Activated CD4-positive, alpha-beta T cell treated with anti-CD3 and anti-CD28 coated beads, Interleukin-2, Interleukin-4, amounts not matched to agents 100 ng/mL and 50 ng/mL, durations not matched to agents 16 hours and 8 hours (primary cell): ENCODE measurements at regions not wholly inside any gene's neighbourhood (a gene's known extent, or its start where the extent isn't known, plus 50 kb on each side); places are given as distances from the start of the nearest gene placed in this dataset.

Experiments used
- DNase-seq: peaks from one replicate; pipeline ENCODE4 v3.0.0-alpha.2; 2020; ENCODE audit warnings: low spot score

DNA sequence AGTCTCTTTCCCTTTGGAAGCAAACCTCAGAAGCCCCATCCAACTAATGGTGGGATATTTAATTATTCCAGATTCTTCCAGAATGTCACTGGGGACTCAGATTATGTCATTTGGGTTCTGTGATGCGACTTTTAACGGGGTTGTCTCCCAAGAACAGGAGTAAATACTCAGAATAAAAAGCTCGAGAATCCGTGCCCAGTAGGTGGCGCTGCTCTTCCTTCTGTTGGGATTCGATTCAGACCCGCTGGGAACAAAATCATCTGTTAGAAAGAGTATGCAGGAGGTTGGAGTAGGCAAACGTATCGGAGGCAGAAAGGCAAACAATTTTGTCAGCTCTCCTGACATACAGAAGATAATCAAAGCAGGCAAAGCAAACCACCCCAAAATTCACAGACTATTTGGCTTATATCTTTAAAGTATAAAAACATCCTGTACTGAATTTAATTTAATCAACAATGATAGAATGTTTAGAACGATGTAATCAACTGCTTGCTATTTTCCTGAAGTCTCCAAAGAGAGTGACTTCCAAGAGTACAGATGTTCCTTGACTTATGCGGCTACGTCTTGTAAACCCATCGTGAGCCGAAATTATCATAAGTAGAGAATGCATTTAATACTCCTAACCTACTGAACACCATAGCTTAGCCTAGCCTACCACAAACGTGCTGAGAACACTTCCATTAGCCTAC lies 169.8 kb upstream of the RAI14 start:
- DNase-seq = peak; percentile 71

- no peak for DNase-seq
These were observed 169.3 kb upstream of the RAI14 start for GRCh38 chr5:34486849-34487158.

GRCh38 chr5:34487159-34487879 lies 168.8 kb upstream of the RAI14 start:
- no peak for DNase-seq

DNA sequence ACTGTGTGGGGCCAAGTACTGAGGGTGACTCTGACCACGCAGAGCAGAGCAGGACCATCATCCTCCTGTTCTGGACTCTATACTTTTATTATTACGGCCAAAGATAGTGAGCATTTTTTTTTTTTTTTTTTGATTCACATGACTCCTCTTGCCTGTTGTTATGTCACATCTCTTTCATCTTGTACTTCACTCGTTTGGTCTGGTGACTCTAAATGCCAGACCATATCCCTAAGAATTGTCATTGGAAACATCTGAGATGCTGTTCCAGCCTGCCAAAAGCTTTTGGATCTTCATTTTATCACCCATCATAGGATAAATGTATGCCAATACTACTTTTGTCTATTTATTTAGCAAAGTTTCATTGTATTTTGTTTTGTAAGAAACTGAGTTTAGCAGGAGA lies 168.2 kb upstream of the RAI14 start:
- no peak for DNase-seq

- no peak for DNase-seq
These were observed 167.1 kb upstream of the RAI14 start for GRCh38 chr5:34488984-34489383.

- DNase-seq = no peak
These were observed 165.4 kb upstream of the RAI14 start for GRCh38 chr5:34490506-34491250.

- no peak for DNase-seq
These were observed 164.9 kb upstream of the RAI14 start for GRCh38 chr5:34491251-34491620.

DNA sequence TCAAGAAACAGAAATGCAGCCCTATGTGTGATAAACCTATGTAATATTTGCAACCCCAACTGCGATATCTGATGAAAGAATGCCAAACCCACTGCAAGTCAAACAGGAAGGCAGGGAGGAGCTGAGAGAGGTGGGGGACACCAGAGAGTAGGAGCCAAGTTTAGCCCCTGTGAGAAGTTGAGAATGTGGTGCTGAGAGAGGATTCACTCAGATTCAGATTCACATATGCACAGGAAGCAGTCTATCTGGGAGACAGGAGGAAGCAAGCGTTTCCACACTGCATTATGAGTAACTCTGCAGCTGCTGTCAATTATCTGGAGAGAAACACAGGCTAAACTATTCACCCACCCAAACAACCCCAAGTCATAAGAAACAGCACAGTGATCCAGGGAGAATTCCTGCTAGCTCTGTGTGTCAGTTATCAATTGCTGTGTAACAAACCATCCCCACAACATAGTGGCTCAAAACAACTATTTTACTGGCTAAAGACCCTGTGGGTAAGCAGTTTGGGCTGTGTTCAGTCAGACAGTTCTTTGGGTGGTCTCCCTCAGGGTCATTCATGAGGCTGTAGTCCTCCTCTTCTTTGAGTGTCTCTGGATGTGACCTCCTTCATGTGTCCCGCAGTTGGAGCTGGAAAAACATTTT lies 161.9 kb upstream of the RAI14 start:
- no peak for DNase-seq

GRCh38 chr5:34495178-34495577 lies 160.9 kb upstream of the RAI14 start:
- no peak for DNase-seq

DNA sequence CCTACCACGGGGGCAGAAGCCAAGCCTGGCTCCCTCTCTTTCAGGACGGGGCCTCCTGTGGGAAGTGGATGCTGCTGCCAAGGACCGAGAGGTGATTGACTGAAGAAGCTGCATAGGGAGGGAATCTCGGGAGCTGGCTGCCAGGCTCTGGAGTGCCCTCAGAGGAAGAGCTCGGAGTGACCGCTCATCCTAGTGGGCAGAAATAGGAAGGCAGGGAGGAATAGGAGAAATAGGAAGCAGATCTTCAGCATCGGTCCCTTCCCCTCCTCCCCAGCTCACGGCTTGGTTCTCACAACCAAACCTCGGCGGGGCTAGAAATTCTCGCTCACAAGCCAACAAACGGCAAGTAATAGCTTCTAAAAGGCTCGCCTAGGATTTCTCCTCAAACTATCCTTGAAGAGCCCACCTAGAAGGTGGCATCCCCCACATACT lies 159.9 kb upstream of the RAI14 start:
- DNase-seq = no peak

DNA sequence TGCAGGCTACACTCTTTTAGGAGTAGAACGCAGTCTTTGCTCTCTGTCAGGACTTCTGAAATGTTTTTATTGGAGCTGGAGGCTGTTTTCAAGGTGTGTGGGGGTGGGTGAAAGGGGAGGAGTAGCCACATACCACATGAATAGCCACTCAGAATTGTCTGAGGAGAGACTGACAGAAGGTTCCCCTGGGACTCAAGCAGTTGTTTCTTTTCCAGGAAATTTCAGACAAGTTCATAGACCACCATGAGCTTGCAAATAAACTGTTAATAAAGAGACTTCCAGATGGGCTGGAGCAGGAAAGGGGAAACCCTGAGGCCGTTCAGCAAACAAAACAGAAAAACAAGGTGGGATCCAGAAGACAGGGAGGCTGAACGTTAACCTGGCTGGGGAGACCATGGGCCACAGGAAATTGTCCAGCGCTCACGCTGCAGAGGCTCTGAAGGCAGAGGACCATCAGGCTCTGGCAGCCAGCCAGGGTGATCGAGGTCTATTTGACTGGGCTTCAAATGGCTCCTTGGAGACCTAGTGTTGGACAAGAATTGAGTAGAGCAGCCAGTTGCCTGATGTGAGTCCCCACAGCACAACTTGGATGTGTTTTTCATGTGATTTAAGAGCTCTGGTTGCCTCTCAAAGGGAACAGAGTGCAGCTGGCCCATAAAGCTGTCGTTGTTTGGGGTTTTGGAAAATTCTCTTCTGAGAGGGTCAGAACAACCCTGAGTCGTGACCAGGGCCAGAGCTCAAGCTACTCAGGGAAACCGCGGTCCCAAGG lies 159.2 kb upstream of the RAI14 start:
- DNase-seq = no peak

GRCh38 chr5:34497470-34497808 lies 158.7 kb upstream of the RAI14 start:
- no peak for DNase-seq

- no peak for DNase-seq
These were observed 157.6 kb upstream of the RAI14 start for GRCh38 chr5:34498572-34498971.

GRCh38 chr5:34499001-34499734 lies 157.0 kb upstream of the RAI14 start:
- DNase-seq = peak; percentile 87

GRCh38 chr5:34500236-34500847 lies 155.8 kb upstream of the RAI14 start:
- DNase-seq = no peak

GRCh38 chr5:34501016-34501415 lies 155.1 kb upstream of the RAI14 start:
- no peak for DNase-seq

DNA sequence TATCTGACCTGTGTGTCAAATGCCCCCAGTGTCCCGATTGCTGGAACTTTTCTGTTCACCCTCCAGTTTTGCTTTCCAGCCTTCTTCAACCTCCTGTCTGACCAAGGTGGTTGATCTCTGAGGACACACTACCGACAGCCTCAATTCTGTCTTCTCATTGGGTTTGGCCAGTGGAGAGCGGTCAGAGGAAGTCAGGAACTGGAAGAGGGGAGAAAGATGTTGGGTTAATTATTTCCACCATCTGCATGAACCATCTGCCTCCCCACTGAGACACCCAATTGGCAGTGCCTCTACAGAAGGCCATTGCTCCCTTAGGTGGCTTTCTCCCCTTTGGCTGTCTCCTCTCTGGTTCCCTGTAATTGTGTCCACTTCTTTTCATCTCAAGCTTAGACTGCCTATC lies 154.3 kb upstream of the RAI14 start:
- DNase-seq = no peak

DNA sequence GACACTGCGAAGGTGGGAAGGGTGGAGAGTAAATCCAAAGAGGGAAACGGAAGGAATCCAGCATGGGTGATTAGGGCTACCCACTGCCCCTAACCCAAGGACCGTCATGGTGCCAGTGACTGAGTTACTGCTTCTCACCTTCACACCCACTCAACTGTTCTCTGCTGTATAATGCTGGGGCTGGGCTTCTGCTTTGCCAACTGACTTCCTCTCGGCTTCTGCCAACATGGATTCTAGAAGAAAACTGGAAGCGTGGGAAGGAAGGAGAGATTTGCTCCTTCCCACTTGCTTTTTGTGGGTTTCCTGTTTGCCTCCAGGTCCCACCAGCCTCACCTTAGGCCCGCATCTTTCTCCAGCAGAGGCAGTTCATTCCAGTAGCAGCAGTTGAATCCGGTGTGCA lies 153.5 kb upstream of the RAI14 start:
- DNase-seq = no peak

DNA sequence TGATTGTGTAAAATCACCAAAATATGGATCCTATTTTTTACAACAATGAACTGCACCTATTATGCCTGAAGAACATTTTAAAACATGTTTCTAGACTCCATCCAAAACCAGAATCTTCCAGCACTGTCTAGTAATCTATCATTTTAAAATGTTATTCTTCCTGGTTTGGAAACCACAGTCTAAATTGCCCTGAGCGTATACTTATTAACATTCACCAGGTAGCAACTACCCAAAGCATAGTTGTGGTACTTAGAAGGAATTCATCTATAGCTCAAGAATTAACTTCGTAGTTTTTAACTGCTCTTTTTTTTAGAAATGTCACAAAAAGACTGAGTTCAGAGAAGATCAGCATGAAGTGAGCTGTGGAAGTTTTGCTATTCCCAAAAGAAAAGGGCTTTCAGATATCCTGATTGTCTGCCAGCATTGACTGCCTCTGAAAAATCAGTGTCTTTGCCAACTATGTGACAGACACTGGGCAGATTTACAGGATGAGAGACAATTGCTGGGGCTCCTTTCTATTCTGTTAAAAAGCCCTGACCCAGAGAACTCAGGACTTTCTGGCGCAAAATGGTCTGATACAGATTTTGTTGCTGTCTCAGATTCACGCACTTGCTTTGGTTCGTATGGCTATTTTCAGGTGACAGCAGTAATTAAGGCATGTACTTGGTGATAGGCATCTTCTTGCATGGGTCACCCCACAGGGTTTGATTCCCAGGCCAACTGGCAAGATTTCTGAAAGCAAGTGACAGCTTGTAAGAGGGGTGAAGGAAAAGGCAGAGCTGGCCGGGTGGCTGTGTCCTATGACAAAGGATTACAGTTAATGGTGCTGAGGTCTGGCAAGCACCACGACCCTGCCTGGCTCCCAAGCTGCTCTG lies 152.5 kb upstream of the RAI14 start:
- no peak for DNase-seq

DNA sequence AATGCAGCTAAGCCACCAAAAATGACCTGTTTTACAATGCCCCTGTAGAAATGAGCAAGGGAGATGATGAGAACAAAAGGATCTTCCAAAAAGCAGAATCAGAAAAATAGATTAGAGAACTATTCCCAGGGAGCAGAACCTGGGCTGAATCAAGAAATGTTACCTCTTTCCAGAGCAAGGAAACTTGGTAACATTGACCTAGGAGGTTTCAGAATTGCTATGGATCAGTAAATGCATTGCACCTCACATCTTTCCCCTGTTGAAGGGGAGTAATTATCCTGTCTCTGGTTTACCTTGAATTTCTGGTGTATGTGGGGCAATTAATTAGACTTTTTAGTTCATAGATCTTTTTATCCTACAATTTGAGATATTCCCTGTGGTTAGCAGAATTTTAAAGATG lies 151.2 kb upstream of the RAI14 start:
- DNase-seq = no peak
